OCI-LY1 (cell line): ENCODE measurements at regions not wholly inside any gene's neighbourhood (a gene's known extent, or its start where the extent isn't known, plus 50 kb on each side); places are given as distances from the start of the nearest gene placed in this dataset.

Experiments used
- EZH2 ChIP-seq: fragments of 200-600 bp; sonication (generic), shearing (Covaris generic); IDR thresholded peaks from 2 replicates; pipeline ENCODE4 v1.8.0; 2017; ENCODE audit warnings: borderline replicate concordance, mixed run types, mild to moderate bottlenecking, antibody characterized with exemption, low read length, moderate library complexity, mixed read lengths
- TF ChIP-seq, protein P1 (sequence below): fragments of 200-600 bp; sonication (generic), shearing (Covaris generic); IDR thresholded peaks from 2 replicates; pipeline ENCODE4 v1.5.1; 2017; ENCODE audit warnings: mild to moderate bottlenecking, antibody characterized with exemption, low read length, moderate library complexity, mixed read lengths

DNA sequence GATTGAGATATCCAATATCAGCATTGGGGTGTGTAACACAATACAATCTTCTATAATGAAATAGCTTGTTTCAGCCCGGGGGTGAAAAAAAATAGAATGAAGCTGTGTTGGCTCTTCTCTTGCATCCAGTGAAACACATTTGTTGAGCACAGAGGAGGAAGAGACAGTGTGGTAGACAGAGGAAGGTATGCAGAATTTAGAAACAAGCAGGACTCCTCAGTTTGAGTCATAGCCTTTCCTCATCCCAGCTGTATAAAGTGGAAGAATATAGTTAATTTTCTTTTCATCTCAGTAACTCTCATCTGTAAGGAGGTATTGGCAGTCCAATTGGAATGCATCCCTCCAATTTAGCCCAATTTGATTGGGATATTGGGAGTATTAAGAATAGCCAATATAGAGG lies 302.2 kb upstream of the VLDLR start:
- TF ChIP-seq, protein P1, sequence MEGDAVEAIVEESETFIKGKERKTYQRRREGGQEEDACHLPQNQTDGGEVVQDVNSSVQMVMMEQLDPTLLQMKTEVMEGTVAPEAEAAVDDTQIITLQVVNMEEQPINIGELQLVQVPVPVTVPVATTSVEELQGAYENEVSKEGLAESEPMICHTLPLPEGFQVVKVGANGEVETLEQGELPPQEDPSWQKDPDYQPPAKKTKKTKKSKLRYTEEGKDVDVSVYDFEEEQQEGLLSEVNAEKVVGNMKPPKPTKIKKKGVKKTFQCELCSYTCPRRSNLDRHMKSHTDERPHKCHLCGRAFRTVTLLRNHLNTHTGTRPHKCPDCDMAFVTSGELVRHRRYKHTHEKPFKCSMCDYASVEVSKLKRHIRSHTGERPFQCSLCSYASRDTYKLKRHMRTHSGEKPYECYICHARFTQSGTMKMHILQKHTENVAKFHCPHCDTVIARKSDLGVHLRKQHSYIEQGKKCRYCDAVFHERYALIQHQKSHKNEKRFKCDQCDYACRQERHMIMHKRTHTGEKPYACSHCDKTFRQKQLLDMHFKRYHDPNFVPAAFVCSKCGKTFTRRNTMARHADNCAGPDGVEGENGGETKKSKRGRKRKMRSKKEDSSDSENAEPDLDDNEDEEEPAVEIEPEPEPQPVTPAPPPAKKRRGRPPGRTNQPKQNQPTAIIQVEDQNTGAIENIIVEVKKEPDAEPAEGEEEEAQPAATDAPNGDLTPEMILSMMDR: no peak
- no peak for TF ChIP-seq EZH2
